Right lobe of liver (tissue), 6 donors: ENCODE measurements at regions not wholly inside any gene's neighbourhood (a gene's known extent, or its start where the extent isn't known, plus 50 kb on each side); places are given as distances from the start of the nearest gene placed in this dataset.

Experiments used
- ATAC-seq, 4 donors: fragments of 200-7000 bp; cut with Tn5 transposase; one replicate each; pipeline ENCODE4 v1.9.1; 2020; ENCODE audit warnings: mild to moderate bottlenecking in 4 of 4, moderate library complexity in 4 of 4
- DNase-seq, 3 donors: peaks; one replicate each; pipeline ENCODE4 v3.0.0-alpha.2; 2020
- H3K27ac ChIP-seq, 3 donors: fragments of 200-600 bp; one replicate each; pipeline ENCODE4 v1.8.0; 2022
- H3K27me3 ChIP-seq, 2 donors: fragments of 200-600 bp; one replicate each; pipeline ENCODE4 v1.8.0; 2022
- H3K36me3 ChIP-seq, 4 donors: fragments of 200-600 bp; sonication (generic) in 1 of 4; one replicate each; pipeline versions ENCODE4 v1.5.1 to v1.8.0; 2017 to 2022; ENCODE audit warnings: control low read depth in 1 of 4
- H3K4me1 ChIP-seq, 4 donors: fragments of 200-600 bp; sonication (generic) in 1 of 4; one replicate each; pipeline versions ENCODE4 v1.5.1 to v1.8.0; 2017 to 2022; ENCODE audit warnings: control low read depth in 1 of 4
- H3K4me3 ChIP-seq, 3 donors: fragments of 200-600 bp; one replicate each; pipeline ENCODE4 v1.8.0; 2022
- H3K9me3 ChIP-seq, 4 donors: fragments of 200-600 bp; sonication (generic) in 1 of 4; one replicate each; pipeline versions ENCODE4 v1.5.1 to v1.8.0; 2017 to 2022; ENCODE audit warnings: control low read depth in 1 of 4
- CTCF ChIP-seq, 4 donors: fragments of 200-600 bp in 3 of 4; fragments of 450-650 bp in 1 of 4; IDR thresholded peaks; one replicate each; pipeline versions ENCODE4 v1.5.1 to v1.8.0; 2016 to 2022; ENCODE audit warnings: antibody characterized with exemption in 4 of 4, mild to moderate bottlenecking in 2 of 4
- POLR2A ChIP-seq: fragments of 450-650 bp; IDR thresholded peaks from one replicate; pipeline ENCODE4 v1.6.1; 2017; ENCODE audit warnings: antibody characterized with exemption, mild to moderate bottlenecking
- WGBS: methylation state at CpG from one replicate; pipeline ENCODE4 v1.1.6; 2018; ENCODE audit warnings: low coverage, low lambda C conversion rate; ENCODE audit not compliant: insufficient coverage; ENCODE audit errors: missing lambda C conversion rate; 5-methylcytosine and 5-hydroxymethylcytosine counted together
- intact Hi-C, 2 donors: fragments of 100-400 bp; cut with DNase I; formaldehyde crosslinking; loops; one replicate each; pipeline versions ENCODE4 v1.11.2 to v1.14.1; 2022
- donor health status: DM: no; HTN: yes; CAD: no.
- donor health status: DM: no; HTN: no; CAD: no.
- donor health status: DM: no; HTN: no; CAD: no.
- donor health status: DM: no; HTN: yes; CAD: no.
- donor health status: DM: no; HTN: yes; CAD: no.

GRCh38 chr1:229769006-229769405, 143.0 kb downstream of the URB2 start:
- Histone ChIP-seq H3K4me1 (no peaks in the 10 kb centered on the region), H3K27me3 (no peaks in the 10 kb centered on the region), H3K9me3 (no peaks in the 10 kb centered on the region), H3K36me3 (no peaks in the 10 kb centered on the region), H3K4me3 (no peak overlapping the region), H3K27ac (no peak overlapping the region)
- intact Hi-C loops = no loop called here
- ATAC-seq (no peak), DNase-seq (no peak)
- TF ChIP-seq POLR2A (no peak), CTCF (IDR thresholded peaks at IDR 0.05) (no peak)
- 74% methylated on average over 3 of the region's 3 CpGs for WGBS

- intact Hi-C loops = no loop called here
Observed at GRCh38 chr1:229769809-229770208, 143.8 kb downstream of the URB2 start.

GRCh38 chr1:229778794-229779193, 152.7 kb downstream of the URB2 start:
- Histone ChIP-seq H3K36me3 (no peaks in the 10 kb centered on the region), H3K27ac (no peak overlapping the region), H3K4me1 (no peaks in the 10 kb centered on the region), H3K4me3 (no peak overlapping the region), H3K9me3 (no peaks in the 10 kb centered on the region), H3K27me3 (no peaks in the 10 kb centered on the region)
- WGBS = 53% methylated on average over 2 of the region's 5 CpGs
- DNase-seq (no peak), ATAC-seq (no peak)
- intact Hi-C loops = no loop called here
- TF ChIP-seq CTCF (IDR thresholded peaks at IDR 0.05) (no peak), POLR2A (no peak)

More at GRCh38 chr1:229769809-229770208, 143.8 kb downstream of the URB2 start:
- ATAC-seq (no peak), DNase-seq (no peak)
- H3K9me3 ChIP-seq = no peaks in the 10 kb centered on the region
- H3K36me3 ChIP-seq = no peaks in the 10 kb centered on the region
- H3K4me1 ChIP-seq = no peaks in the 10 kb centered on the region
- no peak overlapping the region for H3K27ac ChIP-seq
- TF ChIP-seq POLR2A (no peak), CTCF (IDR thresholded peaks at IDR 0.05) (no peak)
- 65% methylated on average over 5 of the region's 5 CpGs for WGBS
- no peaks in the 10 kb centered on the region for H3K27me3 ChIP-seq
- no peak overlapping the region for H3K4me3 ChIP-seq

GRCh38 chr1:229781453-229781852, 155.4 kb downstream of the URB2 start:
- intact Hi-C loops = no loop called here
- Histone ChIP-seq H3K27ac (no peak overlapping the region), H3K4me3 (no peak overlapping the region), H3K4me1 (peaks cover 0 to 6% (median 0%) of the 10 kb centered on the region in 4 donors), H3K27me3 (no peaks in the 10 kb centered on the region), H3K9me3 (no peaks in the 10 kb centered on the region), H3K36me3 (no peaks in the 10 kb centered on the region)
- peak; percentile 21 to 41 (median 38) for TF ChIP-seq CTCF (IDR thresholded peaks at IDR 0.05)
- TF ChIP-seq POLR2A = no peak
- peak; percentile 61 to 79 (median 68) for ATAC-seq
- 30% methylated on average over 2 of the region's 7 CpGs for WGBS
- DNase-seq = peak in 2 of 3 donors; percentile 30 to 60

- H3K36me3 ChIP-seq = no peaks in the 10 kb centered on the region
- intact Hi-C loops = no loop called here
- no peaks in the 10 kb centered on the region for H3K27me3 ChIP-seq
- no peak overlapping the region for H3K27ac ChIP-seq
- H3K4me1 ChIP-seq = peaks cover 0 to 6% (median 0%) of the 10 kb centered on the region in 4 donors
- whole genome bisulfite sequencing = 60% methylated on average over 1 of the region's 1 CpG
- no peak for TF ChIP-seq POLR2A
- TF ChIP-seq CTCF (IDR thresholded peaks at IDR 0.05) = no peak
- DNase-seq (no peak), ATAC-seq (no peak)
- no peaks in the 10 kb centered on the region for H3K9me3 ChIP-seq
- H3K4me3 ChIP-seq = no peak overlapping the region
Observed at GRCh38 chr1:229782469-229782868, 156.4 kb downstream of the URB2 start.
